ENCODE measurements at regions not wholly inside any gene's neighbourhood (a gene's known extent, or its start where the extent isn't known, plus 50 kb on each side); places are given as distances from the start of the nearest gene placed in this dataset.
"Not testable (repeated sequence)": the region's sequence is repeated elsewhere in the genome, so short reads cannot be mapped to it uniquely, and the experiment has no call there.

GRCh38 chr3:95717048-95717447, 1097.3 kb upstream of the EPHA6 start:
- DNase-seq (ENCODE audit: low read depth, low spot score), result no peak
- no peak overlapping the region for H3K27ac ChIP-seq
- H3K9ac ChIP-seq (ENCODE audit: insufficient read length), result no peak overlapping the region
- TF ChIP-seq POLR2AphosphoS5 (IDR thresholded peaks at IDR 0.05; ENCODE audit: borderline replicate concordance, low read depth, low read length) (no peak), EZH2 (IDR thresholded peaks at IDR 0.05) (no peak), FOXP2 (optimal IDR thresholded peaks at IDR 0.05; ENCODE audit: control extremely low read depth, extremely low read length, insufficient read depth) (no peak)
- H3K4me3 ChIP-seq, result no peak overlapping the region
- H3K36me3 ChIP-seq (ENCODE audit: insufficient read depth, low read length), result no peaks in the 10 kb centered on the region
- no peaks in the 10 kb centered on the region for H3K9me3 ChIP-seq (ENCODE audit: low read depth, low read length)

GRCh38 chr3:95718168-95718567, 1096.2 kb upstream of the EPHA6 start:
- Histone ChIP-seq H3K27ac (no peak overlapping the region), H3K9ac (ENCODE audit: insufficient read length) (no peak overlapping the region), H3K36me3 (ENCODE audit: insufficient read depth, low read length) (no peaks in the 10 kb centered on the region), H3K4me3 (no peak overlapping the region), H3K9me3 (ENCODE audit: low read depth, low read length) (no peaks in the 10 kb centered on the region)
- no peak for DNase-seq (ENCODE audit: low read depth, low spot score)
- TF ChIP-seq POLR2AphosphoS5 (IDR thresholded peaks at IDR 0.05; ENCODE audit: borderline replicate concordance, low read depth, low read length) (no peak), FOXP2 (optimal IDR thresholded peaks at IDR 0.05; ENCODE audit: control extremely low read depth, extremely low read length, insufficient read depth) (no peak), EZH2 (IDR thresholded peaks at IDR 0.05) (no peak)

GRCh38 chr3:95719481-95719880, 1094.9 kb upstream of the EPHA6 start:
- Histone ChIP-seq H3K4me3 (no peak overlapping the region), H3K9ac (ENCODE audit: insufficient read length) (no peak overlapping the region), H3K36me3 (ENCODE audit: insufficient read depth, low read length) (no peaks in the 10 kb centered on the region), H3K27ac (no peak overlapping the region), H3K9me3 (ENCODE audit: low read depth, low read length) (no peaks in the 10 kb centered on the region)
- no peak for DNase-seq (ENCODE audit: low read depth, low spot score)
- TF ChIP-seq POLR2AphosphoS5 (IDR thresholded peaks at IDR 0.05; ENCODE audit: borderline replicate concordance, low read depth, low read length) (no peak), FOXP2 (optimal IDR thresholded peaks at IDR 0.05; ENCODE audit: control extremely low read depth, extremely low read length, insufficient read depth) (no peak), EZH2 (IDR thresholded peaks at IDR 0.05) (no peak)

GRCh38 chr3:95721938-95722337, 1092.5 kb upstream of the EPHA6 start:
- Histone ChIP-seq H3K36me3 (ENCODE audit: insufficient read depth, low read length) (no peaks in the 10 kb centered on the region), H3K4me3 (no peak overlapping the region), H3K9ac (ENCODE audit: insufficient read length) (no peak overlapping the region), H3K27ac (no peak overlapping the region), H3K9me3 (ENCODE audit: low read depth, low read length) (no peaks in the 10 kb centered on the region)
- no peak for TF ChIP-seq FOXP2 (optimal IDR thresholded peaks at IDR 0.05; ENCODE audit: control extremely low read depth, extremely low read length, insufficient read depth)
- TF ChIP-seq EZH2 (IDR thresholded peaks at IDR 0.05), result no peak
- TF ChIP-seq POLR2AphosphoS5 (IDR thresholded peaks at IDR 0.05; ENCODE audit: borderline replicate concordance, low read depth, low read length), result no peak
- no peak for DNase-seq (ENCODE audit: low read depth, low spot score)

- Histone ChIP-seq H3K36me3 (ENCODE audit: insufficient read depth, low read length) (no peaks in the 10 kb centered on the region), H3K27ac (no peak overlapping the region), H3K9me3 (ENCODE audit: low read depth, low read length) (no peaks in the 10 kb centered on the region), H3K4me3 (no peak overlapping the region), H3K9ac (ENCODE audit: insufficient read length) (no peak overlapping the region)
- TF ChIP-seq EZH2 (IDR thresholded peaks at IDR 0.05) (no peak), POLR2AphosphoS5 (IDR thresholded peaks at IDR 0.05; ENCODE audit: borderline replicate concordance, low read depth, low read length) (no peak), FOXP2 (optimal IDR thresholded peaks at IDR 0.05; ENCODE audit: control extremely low read depth, extremely low read length, insufficient read depth) (no peak)
- no peak for DNase-seq (ENCODE audit: low read depth, low spot score)
Observed at GRCh38 chr3:95725770-95726169, 1088.6 kb upstream of the EPHA6 start.

GRCh38 chr3:95731753-95732152, 1082.6 kb upstream of the EPHA6 start:
- Histone ChIP-seq H3K9me3 (ENCODE audit: low read depth, low read length) (no peaks in the 10 kb centered on the region), H3K9ac (ENCODE audit: insufficient read length) (no peak overlapping the region)

GRCh38 chr3:95733336-95733735, 1081.1 kb upstream of the EPHA6 start:
- Histone ChIP-seq H3K9me3 (ENCODE audit: low read depth, low read length) (no peaks in the 10 kb centered on the region), H3K36me3 (ENCODE audit: insufficient read depth, low read length) (no peaks in the 10 kb centered on the region), H3K27ac (no peak overlapping the region), H3K9ac (ENCODE audit: insufficient read length) (no peak overlapping the region), H3K4me3 (no peak overlapping the region)
- no peak for TF ChIP-seq POLR2AphosphoS5 (IDR thresholded peaks at IDR 0.05; ENCODE audit: borderline replicate concordance, low read depth, low read length)
- TF ChIP-seq FOXP2 (optimal IDR thresholded peaks at IDR 0.05; ENCODE audit: control extremely low read depth, extremely low read length, insufficient read depth), result no peak
- TF ChIP-seq EZH2 (IDR thresholded peaks at IDR 0.05), result no peak
- DNase-seq (ENCODE audit: low read depth, low spot score), result no peak

More at GRCh38 chr3:95731753-95732152, 1082.6 kb upstream of the EPHA6 start:
- no peak overlapping the region for H3K4me3 ChIP-seq
- no peak overlapping the region for H3K27ac ChIP-seq
- no peak for DNase-seq (ENCODE audit: low read depth, low spot score)
- no peak for TF ChIP-seq POLR2AphosphoS5 (IDR thresholded peaks at IDR 0.05; ENCODE audit: borderline replicate concordance, low read depth, low read length)
- no peaks in the 10 kb centered on the region for H3K36me3 ChIP-seq (ENCODE audit: insufficient read depth, low read length)

- no peak overlapping the region for H3K4me3 ChIP-seq
- no peaks in the 10 kb centered on the region for H3K36me3 ChIP-seq (ENCODE audit: insufficient read depth, low read length)
- no peaks in the 10 kb centered on the region for H3K9me3 ChIP-seq (ENCODE audit: low read depth, low read length)
- DNase-seq (ENCODE audit: low read depth, low spot score), result no peak
- H3K27ac ChIP-seq, result no peak overlapping the region
- TF ChIP-seq POLR2AphosphoS5 (IDR thresholded peaks at IDR 0.05; ENCODE audit: borderline replicate concordance, low read depth, low read length), result no peak
- no peak for TF ChIP-seq FOXP2 (optimal IDR thresholded peaks at IDR 0.05; ENCODE audit: control extremely low read depth, extremely low read length, insufficient read depth)
- TF ChIP-seq EZH2 (IDR thresholded peaks at IDR 0.05), result no peak
- no peak overlapping the region for H3K9ac ChIP-seq (ENCODE audit: insufficient read length)
Observed at GRCh38 chr3:95738045-95738444, 1076.3 kb upstream of the EPHA6 start.

- not testable (repeated sequence) for H3K27ac ChIP-seq; DNase-seq (ENCODE audit: low read depth, low spot score); H3K36me3 ChIP-seq (ENCODE audit: insufficient read depth, low read length); H3K9me3 ChIP-seq (ENCODE audit: low read depth, low read length); H3K4me3 ChIP-seq; H3K9ac ChIP-seq (ENCODE audit: insufficient read length)
Observed at GRCh38 chr3:95744896-95745295, 1069.5 kb upstream of the EPHA6 start.

Measured in SK-N-MC (cell line).